ENCODE measurements at regions not wholly inside any gene's neighbourhood (a gene's known extent, or its start where the extent isn't known, plus 50 kb on each side); places are given as distances from the start of the nearest gene placed in this dataset.

DNA sequence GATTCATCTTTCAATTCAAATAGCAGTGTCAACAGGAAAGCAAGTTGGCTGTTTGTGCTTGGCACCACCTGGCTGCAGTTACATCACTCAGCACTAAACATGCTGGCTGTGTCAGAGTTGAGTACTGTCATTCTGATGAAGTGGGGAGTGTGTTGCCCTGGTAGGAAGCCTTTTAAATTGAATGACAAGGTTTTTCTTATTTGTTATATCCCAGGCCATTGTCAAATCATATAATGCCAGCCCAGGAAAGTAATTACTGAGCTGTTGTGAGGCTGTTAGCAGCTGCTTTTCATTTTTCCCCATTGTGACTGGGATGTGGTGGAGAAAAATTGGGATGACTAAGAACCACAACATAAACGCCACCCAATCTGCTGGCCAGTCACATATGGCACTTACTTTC, 106.5 kb upstream of the PRKD1 start:
- Histone ChIP-seq H3K4me1 (no peaks in the 10 kb centered on the region), H3K4me3 (no peak overlapping the region), H3K27ac (no peak overlapping the region), H3K36me3 (no peaks in the 10 kb centered on the region), H3K9me3 (peaks cover 0 to 9% of the 10 kb centered on the region in 2 donors), H3K27me3 (no peaks in the 10 kb centered on the region)
- DNase-seq (ENCODE audit: low spot score in 2 of 2): no peak
- intact Hi-C loops (cut with DNase I; ENCODE audit: low total_unique reads): no loop called here
- TF ChIP-seq, protein P1, sequence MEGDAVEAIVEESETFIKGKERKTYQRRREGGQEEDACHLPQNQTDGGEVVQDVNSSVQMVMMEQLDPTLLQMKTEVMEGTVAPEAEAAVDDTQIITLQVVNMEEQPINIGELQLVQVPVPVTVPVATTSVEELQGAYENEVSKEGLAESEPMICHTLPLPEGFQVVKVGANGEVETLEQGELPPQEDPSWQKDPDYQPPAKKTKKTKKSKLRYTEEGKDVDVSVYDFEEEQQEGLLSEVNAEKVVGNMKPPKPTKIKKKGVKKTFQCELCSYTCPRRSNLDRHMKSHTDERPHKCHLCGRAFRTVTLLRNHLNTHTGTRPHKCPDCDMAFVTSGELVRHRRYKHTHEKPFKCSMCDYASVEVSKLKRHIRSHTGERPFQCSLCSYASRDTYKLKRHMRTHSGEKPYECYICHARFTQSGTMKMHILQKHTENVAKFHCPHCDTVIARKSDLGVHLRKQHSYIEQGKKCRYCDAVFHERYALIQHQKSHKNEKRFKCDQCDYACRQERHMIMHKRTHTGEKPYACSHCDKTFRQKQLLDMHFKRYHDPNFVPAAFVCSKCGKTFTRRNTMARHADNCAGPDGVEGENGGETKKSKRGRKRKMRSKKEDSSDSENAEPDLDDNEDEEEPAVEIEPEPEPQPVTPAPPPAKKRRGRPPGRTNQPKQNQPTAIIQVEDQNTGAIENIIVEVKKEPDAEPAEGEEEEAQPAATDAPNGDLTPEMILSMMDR (IDR thresholded peaks at IDR 0.05): no peak
- no peak for TF ChIP-seq POLR2AphosphoS5 (IDR thresholded peaks at IDR 0.05)
- no peak for TF ChIP-seq POLR2A (IDR thresholded peaks at IDR 0.05)

DNA sequence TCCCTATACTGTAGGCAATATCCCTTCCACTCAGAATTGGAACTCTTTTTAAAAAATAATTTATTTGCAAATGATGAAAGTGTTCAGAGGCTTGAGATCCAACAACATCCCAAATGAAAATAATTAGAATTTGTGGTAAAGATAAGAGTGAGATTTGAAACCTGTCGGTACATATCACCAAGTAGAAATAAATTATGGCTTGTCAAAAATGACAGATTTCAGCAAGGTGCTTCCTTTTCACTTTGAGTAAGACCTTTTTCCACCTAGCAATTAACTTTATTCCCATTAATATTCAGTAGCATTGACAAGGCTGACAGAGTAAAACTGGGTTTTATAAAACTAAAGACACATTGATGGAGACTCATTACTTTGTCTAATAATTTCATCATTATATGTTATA, 107.7 kb upstream of the PRKD1 start:
- H3K4me1 ChIP-seq: no peaks in the 10 kb centered on the region
- H3K4me3 ChIP-seq: no peak overlapping the region
- H3K27me3 ChIP-seq: no peaks in the 10 kb centered on the region
- DNase-seq (ENCODE audit: low spot score in 2 of 2): no peak
- intact Hi-C loops (cut with DNase I; ENCODE audit: low total_unique reads): no loop called here
- H3K36me3 ChIP-seq: no peaks in the 10 kb centered on the region
- peaks cover 0 to 4% of the 10 kb centered on the region in 2 donors for H3K9me3 ChIP-seq
- H3K27ac ChIP-seq: no peak overlapping the region
- TF ChIP-seq, protein P1 (IDR thresholded peaks at IDR 0.05): no peak
- no peak for TF ChIP-seq POLR2A (IDR thresholded peaks at IDR 0.05)
- TF ChIP-seq POLR2AphosphoS5 (IDR thresholded peaks at IDR 0.05): no peak

DNA sequence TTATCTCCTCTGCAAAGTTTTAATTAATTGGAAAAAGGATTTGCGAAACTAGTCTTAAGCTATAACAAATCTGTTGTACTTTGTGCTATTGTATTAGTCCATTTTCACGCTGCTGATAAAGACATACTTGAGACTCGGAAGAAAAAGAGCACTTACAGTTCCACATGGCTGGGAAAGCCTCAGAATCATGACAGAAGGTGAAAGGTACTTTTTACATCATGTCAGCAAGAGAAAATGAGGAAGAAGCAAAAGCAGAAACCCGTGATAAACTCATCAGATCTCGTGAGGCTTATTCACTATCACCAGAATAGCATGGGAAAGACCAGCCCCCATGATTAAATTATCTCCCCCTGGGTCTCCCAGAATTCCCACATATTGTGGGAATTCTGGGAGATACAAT, 118.1 kb upstream of the PRKD1 start:
- Histone ChIP-seq H3K27ac (no peak overlapping the region), H3K27me3 (no peaks in the 10 kb centered on the region), H3K36me3 (no peaks in the 10 kb centered on the region), H3K9me3 (peaks cover 0 to 3% of the 10 kb centered on the region in 2 donors), H3K4me1 (no peaks in the 10 kb centered on the region), H3K4me3 (no peak overlapping the region)
- no peak for DNase-seq (ENCODE audit: low spot score in 2 of 2)
- intact Hi-C loops (cut with DNase I; ENCODE audit: low total_unique reads): no loop called here
- TF ChIP-seq POLR2A (IDR thresholded peaks at IDR 0.05): no peak
- TF ChIP-seq, protein P1 (IDR thresholded peaks at IDR 0.05): no peak
- TF ChIP-seq POLR2AphosphoS5 (IDR thresholded peaks at IDR 0.05): no peak

DNA sequence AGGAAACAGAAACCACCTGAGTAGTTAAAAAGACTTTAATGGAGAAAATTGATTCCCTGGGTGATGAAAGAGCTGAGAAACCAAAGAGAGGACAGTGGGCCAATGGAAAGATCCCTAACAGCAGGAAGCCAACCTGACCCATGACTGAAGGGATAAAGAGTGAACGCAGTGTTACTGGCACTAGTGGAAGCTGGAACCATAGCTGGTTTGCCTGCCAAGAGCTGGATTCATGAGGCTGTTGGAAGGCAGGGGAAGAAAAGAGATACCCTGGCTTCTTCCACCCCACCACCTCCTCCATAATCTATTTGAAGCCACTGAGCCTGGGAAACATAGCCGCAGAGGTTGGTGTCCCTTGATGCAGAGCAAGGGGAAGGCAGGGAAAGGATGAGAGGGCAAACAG, 125.5 kb upstream of the PRKD1 start:
- no peaks in the 10 kb centered on the region for H3K4me1 ChIP-seq
- no peaks in the 10 kb centered on the region for H3K36me3 ChIP-seq
- H3K27me3 ChIP-seq: no peaks in the 10 kb centered on the region
- DNase-seq (ENCODE audit: low spot score in 2 of 2): no peak
- no peak for TF ChIP-seq POLR2AphosphoS5 (IDR thresholded peaks at IDR 0.05)
- TF ChIP-seq POLR2A (IDR thresholded peaks at IDR 0.05): no peak
- TF ChIP-seq, protein P1 (IDR thresholded peaks at IDR 0.05): no peak
- H3K9me3 ChIP-seq: no peaks in the 10 kb centered on the region
- intact Hi-C loops (cut with DNase I; ENCODE audit: low total_unique reads): no loop called here
- no peak overlapping the region for H3K27ac ChIP-seq
- no peak overlapping the region for H3K4me3 ChIP-seq

DNA sequence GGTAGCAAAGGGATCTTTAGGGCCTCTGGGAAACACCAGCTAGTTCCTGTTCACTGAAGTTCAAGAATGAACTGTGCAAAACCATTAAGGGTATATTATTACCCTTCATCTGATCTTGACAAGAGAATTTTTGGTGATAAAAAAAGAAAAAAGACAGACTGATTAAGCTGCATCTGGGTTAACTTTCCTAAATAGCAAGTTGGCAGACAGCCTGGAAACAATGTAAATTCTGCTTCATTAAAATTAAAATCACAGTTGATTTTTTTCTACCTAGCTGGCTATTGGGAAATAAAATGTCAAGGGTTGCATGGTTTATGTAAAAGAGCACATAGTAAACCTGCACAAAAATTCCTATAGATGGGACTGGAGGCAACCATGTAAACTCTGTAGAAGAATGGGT, 126.6 kb upstream of the PRKD1 start:
- DNase-seq (ENCODE audit: low spot score in 2 of 2): no peak
- no peaks in the 10 kb centered on the region for H3K9me3 ChIP-seq
- TF ChIP-seq POLR2A (IDR thresholded peaks at IDR 0.05): no peak
- TF ChIP-seq, protein P1 (IDR thresholded peaks at IDR 0.05): no peak
- TF ChIP-seq POLR2AphosphoS5 (IDR thresholded peaks at IDR 0.05): no peak
- no peaks in the 10 kb centered on the region for H3K27me3 ChIP-seq
- no peaks in the 10 kb centered on the region for H3K36me3 ChIP-seq
- H3K4me3 ChIP-seq: no peak overlapping the region
- intact Hi-C loops (cut with DNase I; ENCODE audit: low total_unique reads): no loop called here
- no peak overlapping the region for H3K27ac ChIP-seq
- no peaks in the 10 kb centered on the region for H3K4me1 ChIP-seq

All from breast epithelium (tissue), 4 donors.